ENCODE measurements at regions not wholly inside any gene's neighbourhood (a gene's known extent, or its start where the extent isn't known, plus 50 kb on each side); places are given as distances from the start of the nearest gene placed in this dataset.

- Mint-ChIP-seq H3K27ac (no peak overlapping the region), H3K4me1 (no peaks in the 10 kb centered on the region), H3K36me3 (ENCODE audit: low read depth) (no peaks in the 10 kb centered on the region), H3K27me3 (ENCODE audit: low read depth) (peaks cover 11% of the 10 kb centered on the region), H3K4me3 (no peak overlapping the region), H3K9me3 (no peaks in the 10 kb centered on the region)
- TF ChIP-seq, protein P1, sequence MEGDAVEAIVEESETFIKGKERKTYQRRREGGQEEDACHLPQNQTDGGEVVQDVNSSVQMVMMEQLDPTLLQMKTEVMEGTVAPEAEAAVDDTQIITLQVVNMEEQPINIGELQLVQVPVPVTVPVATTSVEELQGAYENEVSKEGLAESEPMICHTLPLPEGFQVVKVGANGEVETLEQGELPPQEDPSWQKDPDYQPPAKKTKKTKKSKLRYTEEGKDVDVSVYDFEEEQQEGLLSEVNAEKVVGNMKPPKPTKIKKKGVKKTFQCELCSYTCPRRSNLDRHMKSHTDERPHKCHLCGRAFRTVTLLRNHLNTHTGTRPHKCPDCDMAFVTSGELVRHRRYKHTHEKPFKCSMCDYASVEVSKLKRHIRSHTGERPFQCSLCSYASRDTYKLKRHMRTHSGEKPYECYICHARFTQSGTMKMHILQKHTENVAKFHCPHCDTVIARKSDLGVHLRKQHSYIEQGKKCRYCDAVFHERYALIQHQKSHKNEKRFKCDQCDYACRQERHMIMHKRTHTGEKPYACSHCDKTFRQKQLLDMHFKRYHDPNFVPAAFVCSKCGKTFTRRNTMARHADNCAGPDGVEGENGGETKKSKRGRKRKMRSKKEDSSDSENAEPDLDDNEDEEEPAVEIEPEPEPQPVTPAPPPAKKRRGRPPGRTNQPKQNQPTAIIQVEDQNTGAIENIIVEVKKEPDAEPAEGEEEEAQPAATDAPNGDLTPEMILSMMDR (IDR thresholded peaks at IDR 0.05; ENCODE audit: unreplicated experiment in 3 of 3), result no peak
Observed at GRCh38 chr7:43018446-43018845, 86.3 kb downstream of the MRPL32 start.

GRCh38 chr7:43021431-43021830 is 89.3 kb downstream of the MRPL32 start:
- no peaks in the 10 kb centered on the region for H3K9me3 Mint-ChIP-seq
- H3K27ac Mint-ChIP-seq, result no peak overlapping the region
- no peaks in the 10 kb centered on the region for H3K36me3 Mint-ChIP-seq (ENCODE audit: low read depth)
- TF ChIP-seq, protein P1 (IDR thresholded peaks at IDR 0.05; ENCODE audit: unreplicated experiment in 3 of 3), result no peak
- H3K4me1 Mint-ChIP-seq, result no peaks in the 10 kb centered on the region
- peaks cover 4% of the 10 kb centered on the region for H3K27me3 Mint-ChIP-seq (ENCODE audit: low read depth)
- no peak overlapping the region for H3K4me3 Mint-ChIP-seq

GRCh38 chr7:43022008-43022407 is 89.8 kb downstream of the MRPL32 start:
- TF ChIP-seq, protein P1 (IDR thresholded peaks at IDR 0.05; ENCODE audit: unreplicated experiment in 3 of 3), result no peak
- Mint-ChIP-seq H3K27me3 (ENCODE audit: low read depth) (peaks cover 4% of the 10 kb centered on the region), H3K36me3 (ENCODE audit: low read depth) (no peaks in the 10 kb centered on the region), H3K27ac (no peak overlapping the region), H3K9me3 (no peaks in the 10 kb centered on the region), H3K4me1 (no peaks in the 10 kb centered on the region), H3K4me3 (no peak overlapping the region)

- peaks cover 13% of the 10 kb centered on the region for H3K27me3 Mint-ChIP-seq (ENCODE audit: low read depth)
- H3K4me1 Mint-ChIP-seq, result no peaks in the 10 kb centered on the region
- TF ChIP-seq, protein P1 (IDR thresholded peaks at IDR 0.05; ENCODE audit: unreplicated experiment in 3 of 3), result no peak
- H3K4me3 Mint-ChIP-seq, result no peak overlapping the region
- H3K27ac Mint-ChIP-seq, result no peak overlapping the region
- H3K9me3 Mint-ChIP-seq, result peaks cover 2% of the 10 kb centered on the region
- H3K36me3 Mint-ChIP-seq (ENCODE audit: low read depth), result no peaks in the 10 kb centered on the region
Observed at GRCh38 chr7:43033369-43033768, 79.1 kb upstream of the HECW1 start.

DNA sequence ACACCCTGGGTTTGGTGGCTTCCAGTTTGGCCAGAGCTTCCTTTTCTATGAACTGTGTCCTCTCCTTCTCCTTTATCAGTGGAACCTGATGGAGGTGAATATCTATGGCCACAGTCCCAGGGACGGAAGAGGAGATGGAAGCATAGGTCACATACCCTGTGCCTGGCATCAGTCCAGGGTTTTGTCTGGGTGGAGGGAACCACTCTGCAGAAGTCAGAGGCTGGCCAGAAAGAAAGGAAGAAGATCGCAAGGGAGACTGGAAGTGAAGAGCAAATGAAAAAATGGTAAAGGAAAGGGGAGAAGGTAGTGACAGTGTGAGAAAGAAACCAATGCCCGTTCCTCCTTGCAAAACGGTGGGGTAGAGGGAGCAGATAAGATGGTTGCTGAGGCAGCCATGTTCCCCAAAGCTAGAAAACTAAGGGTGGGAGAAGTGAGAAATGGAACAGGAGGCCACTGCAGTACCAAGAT is 77.9 kb upstream of the HECW1 start:
- H3K36me3 Mint-ChIP-seq (ENCODE audit: low read depth), result no peaks in the 10 kb centered on the region

GRCh38 chr7:43037531-43037930 is 74.9 kb upstream of the HECW1 start:
- TF ChIP-seq, protein P1 (IDR thresholded peaks at IDR 0.05; ENCODE audit: unreplicated experiment in 3 of 3), result no peak
- peaks cover 2% of the 10 kb centered on the region for H3K9me3 Mint-ChIP-seq
- H3K36me3 Mint-ChIP-seq (ENCODE audit: low read depth), result no peaks in the 10 kb centered on the region
- H3K27ac Mint-ChIP-seq, result no peak overlapping the region
- H3K27me3 Mint-ChIP-seq (ENCODE audit: low read depth), result peaks cover 5% of the 10 kb centered on the region
- H3K4me1 Mint-ChIP-seq, result no peaks in the 10 kb centered on the region
- no peak overlapping the region for H3K4me3 Mint-ChIP-seq

More for the DNA sequence above, 77.9 kb upstream of the HECW1 start:
- H3K4me3 Mint-ChIP-seq, result no peak overlapping the region
- H3K27me3 Mint-ChIP-seq (ENCODE audit: low read depth), result peaks cover 9% of the 10 kb centered on the region
- H3K9me3 Mint-ChIP-seq, result peaks cover 2% of the 10 kb centered on the region
- TF ChIP-seq, protein P1 (IDR thresholded peaks at IDR 0.05; ENCODE audit: unreplicated experiment in 3 of 3), result no peak
- H3K27ac Mint-ChIP-seq, result no peak overlapping the region
- H3K4me1 Mint-ChIP-seq, result no peaks in the 10 kb centered on the region
